HG02642 (cell line): ENCODE measurements at regions not wholly inside any gene's neighbourhood (a gene's known extent, or its start where the extent isn't known, plus 50 kb on each side); places are given as distances from the start of the nearest gene placed in this dataset.
"Not testable (repeated sequence)": the region's sequence is repeated elsewhere in the genome, so short reads cannot be mapped to it uniquely, and the experiment has no call there.

Experiments
- ATAC-seq: cut with Tn5 transposase; IDR thresholded peaks from one replicate; pipeline ENCODE4 v1.9.1; 2021; ENCODE audit warnings: mild to moderate bottlenecking; ENCODE audit not compliant: unreplicated experiment, poor library complexity

DNA sequence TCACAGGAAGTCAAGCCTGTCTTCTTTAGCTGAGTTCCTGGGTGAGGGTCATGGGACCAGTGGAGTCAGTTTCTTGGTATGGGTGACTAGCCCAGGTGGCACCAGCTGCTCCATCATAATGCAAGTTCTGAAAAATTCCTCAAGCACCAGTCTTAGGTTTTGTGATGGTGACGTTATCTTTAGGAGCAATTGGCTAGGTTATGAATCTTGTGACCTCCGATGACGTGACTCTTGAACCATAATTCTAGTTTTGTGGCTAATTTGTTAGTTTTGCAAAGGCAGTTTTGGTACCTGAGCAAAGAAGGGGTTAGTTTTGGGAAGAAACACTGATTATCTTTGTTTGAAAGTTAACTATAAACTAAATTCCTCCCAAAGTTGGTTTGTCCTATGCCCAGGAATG lies 608.4 kb downstream of the VGLL3 start:
- ATAC-seq: no peak

DNA sequence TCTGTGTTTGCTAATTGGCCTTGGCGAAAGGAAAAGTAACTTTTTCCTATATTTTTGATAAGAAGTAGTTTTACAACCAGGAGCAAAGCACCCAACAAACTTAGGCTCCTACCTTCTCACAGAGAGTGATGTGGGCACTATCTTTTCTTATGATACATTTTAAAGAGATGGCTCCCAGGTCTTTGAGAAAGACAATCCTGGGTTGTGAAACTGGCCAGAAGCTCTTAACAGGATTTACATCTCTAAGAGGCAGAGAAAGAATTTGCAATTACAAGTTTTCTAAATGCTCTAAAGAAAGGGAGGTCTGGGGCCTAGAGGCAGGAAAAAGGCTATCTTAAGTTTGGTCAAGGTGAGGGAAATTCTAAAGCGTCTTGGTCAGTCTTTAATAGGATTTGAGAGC lies 609.7 kb downstream of the VGLL3 start:
- ATAC-seq: no peak

DNA sequence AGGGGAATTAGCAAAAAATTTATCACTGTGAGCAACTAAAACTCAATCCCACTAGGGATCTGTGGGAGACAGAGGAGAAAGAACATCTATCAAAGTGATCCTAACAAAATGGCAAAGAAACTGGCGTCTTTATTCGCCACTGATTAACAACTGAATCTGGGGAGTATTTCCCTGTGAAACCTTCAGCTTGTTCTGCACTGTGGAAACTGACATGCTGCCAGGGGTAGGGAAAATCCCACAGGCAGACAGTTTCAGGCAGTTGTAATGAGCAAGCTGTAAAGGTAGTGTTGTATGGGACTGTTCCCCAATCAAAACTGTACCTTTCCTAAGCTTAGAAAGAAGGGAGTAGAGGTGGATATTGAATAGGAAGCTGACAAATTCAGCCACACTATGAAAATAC lies 611.7 kb downstream of the VGLL3 start:
- no peak for ATAC-seq

DNA sequence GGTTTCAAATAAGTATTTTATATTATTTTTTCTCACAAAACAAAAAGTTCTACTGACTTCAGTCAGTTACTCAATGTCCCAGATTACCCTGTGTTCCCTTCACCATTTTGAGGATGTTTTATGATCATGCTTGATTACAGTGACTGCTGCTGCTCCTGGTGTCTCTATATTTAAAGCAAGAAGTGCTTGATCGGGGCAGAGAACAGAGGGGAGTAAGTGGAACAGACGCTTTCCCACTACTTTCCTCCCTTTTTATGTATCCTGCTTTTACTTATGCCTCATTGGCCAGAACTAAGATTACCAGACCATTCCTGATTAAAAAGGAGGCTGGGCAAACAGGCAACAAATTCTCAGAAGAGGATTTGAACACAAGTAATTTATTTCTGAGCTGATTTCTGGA lies 612.1 kb downstream of the VGLL3 start:
- no peak for ATAC-seq

DNA sequence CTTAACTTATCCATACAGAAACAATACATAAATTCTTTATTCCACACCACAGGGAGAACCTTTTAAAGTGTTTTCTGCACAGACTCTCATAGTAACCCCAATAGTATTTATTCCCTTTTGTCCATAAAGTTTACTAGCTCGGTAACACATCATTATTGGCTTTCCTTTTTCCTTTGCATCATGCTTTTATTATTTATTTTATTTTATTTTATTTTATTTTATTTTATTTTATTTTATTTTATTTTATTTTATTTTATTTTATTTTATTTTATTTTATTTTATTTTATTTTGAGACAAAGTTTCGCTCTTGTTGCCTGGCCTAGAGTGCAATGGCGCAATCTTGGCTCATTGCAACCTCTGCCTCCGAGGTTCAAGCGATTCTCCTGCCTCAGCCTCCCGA lies 655.4 kb downstream of the VGLL3 start:
- not testable (repeated sequence) for ATAC-seq

DNA sequence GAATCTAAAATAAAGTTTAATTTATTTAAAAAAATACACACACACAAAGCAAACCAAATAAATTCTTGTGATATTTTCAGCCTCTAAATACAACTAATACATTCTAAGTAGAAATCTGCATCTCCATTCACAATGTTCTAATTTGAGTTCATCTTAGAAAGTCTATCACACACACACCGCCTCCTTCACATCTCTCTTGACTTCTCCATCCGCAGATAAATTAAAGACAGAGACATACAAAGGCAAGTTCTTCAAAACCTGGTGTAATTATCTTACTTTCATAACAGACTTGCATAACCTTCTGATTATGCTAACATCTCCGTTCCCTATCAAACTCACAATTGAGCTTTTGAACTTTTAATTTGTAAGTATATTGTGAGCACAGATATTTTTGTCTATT lies 657.3 kb downstream of the VGLL3 start:
- no peak for ATAC-seq

DNA sequence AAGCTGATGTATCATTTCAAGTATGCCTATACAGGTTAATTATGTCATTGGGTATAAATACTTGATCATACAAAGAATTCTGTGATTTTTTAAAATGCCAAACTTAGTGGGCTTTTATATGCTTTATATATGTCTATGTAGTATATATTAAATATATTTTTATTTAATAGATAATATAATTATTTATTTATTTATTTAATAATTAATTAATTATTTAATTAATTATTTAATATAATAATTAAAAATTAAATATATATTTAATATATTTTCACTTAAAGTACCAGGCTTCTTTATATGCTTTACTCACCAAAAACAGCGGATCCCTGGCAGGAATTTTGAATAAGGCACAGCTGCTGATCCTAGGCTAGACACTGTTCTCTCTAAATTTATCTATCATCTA lies 687.0 kb downstream of the VGLL3 start:
- no peak for ATAC-seq

DNA sequence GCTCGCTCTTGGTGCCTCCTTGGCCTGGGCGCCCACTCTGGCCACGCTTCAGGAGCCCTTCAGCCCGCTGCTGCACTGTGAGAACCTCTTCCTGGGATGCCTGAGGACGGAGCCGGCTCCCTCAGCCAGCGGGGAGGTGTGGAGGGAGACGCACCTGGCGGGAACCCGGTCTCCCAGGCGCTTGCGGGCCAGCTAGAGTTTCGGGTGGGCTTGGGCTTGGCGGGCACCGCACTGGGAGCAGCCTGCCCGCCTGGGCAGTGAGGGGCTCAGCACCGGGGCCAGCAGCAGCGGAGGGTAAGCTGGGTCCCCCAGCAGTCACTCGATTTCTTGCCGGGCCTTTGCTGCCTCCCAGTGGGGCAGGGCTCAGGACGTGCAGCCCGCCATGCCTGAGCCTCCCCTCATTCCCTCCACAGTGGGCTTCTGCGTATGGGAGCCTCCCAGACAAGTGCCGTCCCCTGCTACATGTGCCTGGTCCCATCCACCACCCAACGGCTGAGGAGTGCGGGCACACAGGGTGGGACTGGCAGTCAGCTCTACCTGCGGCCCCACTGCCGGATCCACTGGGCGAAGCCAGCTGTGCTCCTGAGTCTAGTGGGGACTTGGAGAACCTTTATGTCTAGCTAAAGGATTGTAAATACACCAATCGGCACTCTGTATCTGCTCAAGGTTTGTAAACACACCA lies 708.7 kb downstream of the VGLL3 start:
- ATAC-seq: no peak

DNA sequence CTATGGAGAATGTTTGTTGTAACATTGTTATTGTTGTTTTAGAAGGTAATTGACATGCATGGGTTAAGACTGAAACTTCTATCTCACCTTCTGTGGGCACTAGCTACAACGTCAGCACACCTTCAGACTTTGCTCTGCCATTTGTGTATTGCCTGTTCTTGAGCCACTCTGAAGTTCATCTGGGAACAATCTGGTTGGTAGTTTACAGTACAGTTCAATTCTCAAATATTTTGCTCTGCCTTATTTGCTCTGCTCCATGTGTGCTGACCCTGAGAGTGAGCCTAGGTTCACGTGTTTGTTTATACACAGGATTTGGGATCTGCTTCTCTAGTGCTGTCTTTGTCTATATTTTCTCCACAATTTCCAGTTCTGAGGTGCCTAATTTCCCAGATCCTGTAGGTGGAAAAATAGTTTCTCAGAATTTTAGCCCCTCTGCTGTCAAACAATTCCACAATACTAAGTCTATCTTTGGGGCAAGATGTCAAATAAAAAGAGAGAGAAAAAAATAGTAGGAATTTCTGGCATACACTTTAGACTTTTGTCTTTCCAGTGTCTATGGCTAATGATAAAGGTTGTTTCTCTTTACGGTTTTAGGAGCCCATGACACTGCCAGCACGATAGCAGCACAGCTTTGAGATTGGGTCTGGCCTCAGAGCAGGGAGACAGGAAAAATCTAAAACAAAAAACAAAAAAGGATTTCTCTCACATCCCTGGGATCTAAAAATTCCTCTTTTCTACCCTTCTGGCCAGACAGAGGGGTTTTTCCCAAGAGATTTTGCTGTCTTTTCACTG lies 721.4 kb downstream of the VGLL3 start:
- no peak for ATAC-seq

DNA sequence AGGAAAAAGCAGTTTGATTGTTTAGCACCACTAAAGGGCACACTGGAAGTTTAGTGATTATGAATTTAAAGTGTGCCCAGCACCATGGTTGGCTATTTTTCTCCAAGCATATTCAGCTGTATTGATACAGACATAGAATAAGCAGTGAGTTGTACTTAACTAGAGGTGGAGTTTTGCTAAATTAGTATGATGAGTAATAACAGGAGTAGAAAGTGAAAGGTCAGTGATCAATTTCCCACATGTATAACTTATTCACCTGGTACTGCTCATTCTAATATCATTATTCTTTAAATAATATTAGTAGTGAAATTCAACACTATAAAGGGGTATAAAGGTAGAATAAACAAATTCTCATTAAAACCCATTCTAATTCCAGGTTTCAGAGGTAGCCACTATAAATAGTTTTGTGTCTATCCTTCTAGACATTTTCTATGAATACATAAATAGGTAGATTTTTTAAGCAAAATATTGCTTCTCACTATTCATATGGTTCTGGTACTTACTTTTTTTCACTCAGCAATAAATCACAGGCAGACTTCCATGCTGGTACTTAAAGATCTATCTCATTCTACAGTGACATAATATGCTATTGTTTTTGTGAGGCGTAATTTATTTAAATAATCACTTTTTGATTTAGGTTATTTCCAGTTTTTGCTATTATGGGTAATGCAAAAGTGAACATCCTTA lies 732.9 kb downstream of the VGLL3 start:
- no peak for ATAC-seq

DNA sequence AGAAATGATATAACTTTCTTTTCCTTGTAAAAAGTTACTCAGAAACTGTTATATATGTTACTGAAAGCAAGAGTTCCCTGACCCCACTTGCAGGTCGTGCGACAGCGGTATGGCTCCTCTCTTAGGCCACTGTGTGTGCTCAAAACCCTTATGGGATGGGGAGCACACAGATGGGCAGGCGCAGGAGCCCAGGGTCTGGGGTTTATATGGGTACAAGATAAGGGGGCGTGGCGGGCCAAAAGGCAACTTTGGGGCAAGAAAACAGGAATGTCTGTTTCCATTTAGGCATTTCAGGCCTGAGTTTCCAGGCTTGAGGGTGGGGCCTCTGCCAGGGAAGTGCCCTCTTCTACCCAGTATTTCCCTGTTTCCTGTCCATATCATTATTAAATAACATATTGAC lies 736.5 kb downstream of the VGLL3 start:
- no peak for ATAC-seq

DNA sequence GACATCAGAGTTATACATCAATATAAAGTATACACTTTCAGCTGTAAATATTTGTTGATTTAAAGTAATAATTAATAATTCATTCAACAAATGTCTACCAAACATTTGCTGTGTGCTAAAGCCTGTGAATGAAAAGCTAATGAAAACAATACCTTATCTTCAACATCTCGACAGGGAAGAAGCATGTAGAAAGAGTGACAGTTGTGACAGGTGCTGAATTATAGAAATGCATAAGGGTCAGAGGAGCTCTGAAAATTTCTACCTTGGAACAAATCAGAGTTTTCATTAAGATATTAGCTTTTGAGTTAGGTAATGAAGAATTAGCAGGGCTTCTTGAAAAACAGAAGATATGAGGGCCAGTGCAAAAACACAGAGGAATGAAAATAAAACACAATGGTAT lies 739.2 kb downstream of the VGLL3 start:
- ATAC-seq: no peak

DNA sequence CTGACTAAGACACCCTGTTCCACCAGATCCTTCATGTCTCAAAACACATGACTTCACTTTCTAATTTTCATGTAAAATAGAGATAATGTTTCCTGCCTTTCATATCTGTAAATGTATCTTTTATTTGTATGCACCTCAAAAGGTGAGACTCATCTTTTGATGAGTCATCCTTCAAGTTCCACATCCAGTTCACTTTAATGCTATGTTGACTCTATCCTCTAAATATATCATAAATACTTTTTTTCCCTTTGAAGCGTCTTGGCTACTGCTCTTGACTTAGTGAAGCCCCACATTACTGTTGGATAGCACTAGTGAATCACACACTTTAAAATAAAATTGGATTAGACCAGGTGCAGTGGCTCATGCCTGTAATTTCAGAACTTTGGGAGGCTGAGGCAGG lies 741.1 kb downstream of the VGLL3 start:
- no peak for ATAC-seq

DNA sequence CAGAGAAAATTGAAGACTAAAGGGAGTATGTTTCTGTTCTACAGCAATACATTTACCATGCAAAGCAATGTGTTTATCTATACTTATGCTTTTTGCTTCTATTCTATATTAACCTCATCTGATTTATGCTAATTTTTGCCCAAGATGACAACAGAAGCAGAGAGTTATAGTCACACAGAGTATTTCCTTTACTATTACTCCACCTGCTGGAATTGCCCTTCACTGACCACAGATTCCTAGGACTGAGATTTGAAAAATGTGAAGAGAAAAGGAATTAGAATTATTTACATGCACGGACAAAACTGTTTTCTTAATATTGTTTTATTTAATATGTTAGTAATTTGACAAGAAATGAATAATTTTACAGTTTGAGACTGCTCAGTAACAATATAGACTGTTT lies 745.6 kb downstream of the VGLL3 start:
- no peak for ATAC-seq

DNA sequence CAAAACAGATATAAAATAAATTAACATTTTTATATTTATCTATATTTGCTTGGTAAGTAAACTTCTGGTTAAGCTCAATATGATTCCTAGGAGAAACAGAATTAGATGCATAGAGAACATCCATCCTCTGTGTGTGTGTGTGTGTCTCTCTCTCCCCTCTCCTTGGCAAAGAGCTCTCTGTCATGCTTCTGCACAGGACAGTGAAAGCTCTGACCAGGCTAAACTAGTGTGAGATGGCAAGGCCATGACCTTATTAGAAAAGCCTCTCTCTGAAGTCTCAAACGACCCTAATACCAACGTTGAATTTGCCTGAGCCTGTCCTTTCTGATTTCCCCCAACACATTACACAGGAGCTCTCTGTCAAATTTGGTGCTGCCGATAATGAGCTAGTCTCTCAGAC lies 746.0 kb downstream of the VGLL3 start:
- no peak for ATAC-seq

DNA sequence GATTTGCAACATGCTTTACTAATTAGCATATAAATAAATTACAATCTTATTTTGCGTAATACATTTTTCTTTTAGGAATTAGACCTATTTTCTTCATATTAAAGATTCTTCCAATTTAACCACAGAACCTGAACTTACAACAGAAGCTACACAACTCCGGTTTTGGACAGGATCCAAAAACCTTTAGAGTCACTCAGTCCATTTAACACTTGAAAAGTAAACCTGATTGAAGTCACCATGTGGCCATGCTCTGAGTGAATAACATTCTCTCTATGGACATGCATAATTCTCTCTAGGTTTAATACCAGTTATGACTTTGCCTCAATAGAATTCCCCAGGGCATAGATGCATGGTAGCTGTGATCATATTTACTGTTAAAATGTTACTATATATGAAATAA lies 751.0 kb downstream of the VGLL3 start:
- ATAC-seq: no peak

DNA sequence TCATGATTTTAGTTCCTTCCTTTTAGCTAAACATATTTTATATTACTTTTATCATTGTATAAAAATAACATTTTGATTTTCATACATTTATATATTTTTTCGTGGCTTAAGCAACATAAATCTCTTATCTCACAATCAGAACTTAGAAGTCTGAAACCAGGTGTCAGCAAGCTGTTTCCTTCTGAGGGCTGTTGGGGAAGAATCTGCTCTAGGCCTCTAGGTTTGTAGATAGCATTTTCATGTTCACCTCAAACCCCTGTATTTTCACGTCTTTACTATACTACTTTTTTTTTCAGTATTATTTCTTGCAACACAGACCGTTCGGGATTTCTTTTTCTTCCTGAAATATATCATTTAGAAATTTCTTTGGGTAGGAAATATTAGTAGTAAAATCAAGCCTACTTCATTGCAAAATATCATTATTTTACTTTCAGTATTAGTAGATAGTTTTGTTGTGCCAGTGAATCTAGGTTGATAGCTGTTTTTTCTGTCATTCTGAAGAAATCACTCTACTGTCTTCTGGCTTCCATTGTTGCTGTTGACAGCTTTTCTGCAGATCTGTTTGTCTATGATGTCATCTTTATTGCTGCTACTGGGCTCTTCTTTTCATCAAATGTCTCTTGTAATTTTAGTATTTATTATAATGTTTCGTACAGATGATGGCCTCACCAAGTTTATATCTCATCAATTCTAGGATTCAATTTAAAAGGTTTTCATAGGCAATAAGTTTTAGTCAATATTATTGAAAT lies 756.3 kb downstream of the VGLL3 start:
- ATAC-seq: no peak

DNA sequence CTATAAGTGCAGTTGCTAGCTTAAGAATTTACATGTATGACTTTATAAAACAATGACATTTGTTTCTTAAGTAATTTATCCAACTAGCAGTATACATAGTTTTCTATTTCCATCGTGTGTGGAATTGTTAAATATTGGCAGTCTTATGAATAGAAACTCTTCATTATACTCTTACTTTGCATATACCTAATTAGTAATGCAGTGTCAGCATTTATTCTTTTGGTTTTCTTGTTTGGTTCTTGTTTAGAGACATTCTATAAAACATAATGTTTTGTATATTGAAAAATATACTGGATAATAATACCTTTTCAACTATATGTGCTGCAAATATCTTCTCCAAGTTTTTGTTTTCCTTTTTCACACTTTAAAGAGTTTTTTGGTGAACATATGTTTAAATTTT lies 760.2 kb downstream of the VGLL3 start:
- ATAC-seq: no peak

DNA sequence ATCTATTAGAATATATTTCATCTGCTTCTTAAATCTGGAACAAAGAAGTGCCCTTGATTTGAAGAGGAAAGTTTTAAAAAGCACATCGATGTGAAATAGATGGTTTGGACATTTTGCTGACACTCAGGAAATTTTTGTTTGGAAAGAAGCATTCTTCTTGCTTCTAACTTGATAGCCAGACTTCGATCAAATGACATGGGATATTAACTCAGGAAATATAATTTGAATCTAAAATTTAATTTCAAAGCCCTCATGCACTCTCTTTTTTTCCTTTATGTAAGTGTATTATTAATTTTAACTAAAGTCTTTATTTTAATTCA lies 761.2 kb downstream of the VGLL3 start:
- no peak for ATAC-seq

DNA sequence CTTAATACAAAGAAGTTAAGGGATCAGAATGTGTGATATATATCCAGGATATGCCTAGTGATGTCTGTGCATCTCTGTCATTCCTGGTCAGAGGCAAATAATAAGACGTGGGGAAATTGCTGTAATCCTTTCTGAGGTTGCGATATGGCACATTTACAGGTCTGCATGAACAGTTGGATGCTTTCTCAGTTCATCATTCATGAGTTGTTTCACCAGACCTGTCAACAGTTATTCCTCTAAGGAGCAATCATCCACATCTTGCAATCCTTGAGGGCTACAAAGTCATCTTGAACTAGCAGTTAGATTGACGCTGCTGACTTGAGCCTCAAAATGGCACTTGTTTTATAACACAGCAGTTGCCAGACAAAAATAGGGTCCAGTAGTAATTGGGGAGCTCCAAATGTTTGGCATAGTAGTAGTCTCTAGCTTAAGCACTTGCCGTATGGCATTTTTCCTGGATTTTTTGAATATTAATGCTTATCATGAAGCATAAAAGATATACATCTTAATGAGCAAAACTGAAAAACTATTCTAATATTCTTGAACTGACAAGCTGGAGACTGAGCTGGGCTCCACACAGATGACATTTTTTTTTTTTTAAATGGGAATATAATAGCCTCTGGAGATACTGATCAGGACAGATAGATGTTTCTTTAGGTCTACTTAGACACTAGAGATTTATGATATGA lies 761.7 kb downstream of the VGLL3 start:
- no peak for ATAC-seq
